Neural crest cell (in vitro differentiated cells): ENCODE measurements at regions not wholly inside any gene's neighbourhood (a gene's known extent, or its start where the extent isn't known, plus 50 kb on each side); places are given as distances from the start of the nearest gene placed in this dataset.

Experiments
- DNase-seq: peaks from one replicate; pipeline ENCODE4 v3.0.0; 2021; ENCODE audit warnings: low read depth, mixed read lengths, low spot score
- H3K27ac Mint-ChIP-seq: one replicate; pipeline ENCODE4 v1.8.0; 2021; ENCODE audit warnings: mild to moderate bottlenecking, mixed read lengths; ENCODE audit not compliant: unreplicated experiment
- H3K27me3 Mint-ChIP-seq: 2 replicates; pipeline ENCODE4 v1.8.0; 2021; ENCODE audit warnings: low read depth, mild to moderate bottlenecking, mixed read lengths
- H3K36me3 Mint-ChIP-seq: 2 replicates; pipeline ENCODE4 v1.8.0; 2021; ENCODE audit warnings: low read depth, mild to moderate bottlenecking, mixed read lengths
- H3K4me1 Mint-ChIP-seq: 2 replicates; pipeline ENCODE4 v1.8.0; 2021; ENCODE audit warnings: mixed read lengths
- H3K4me3 Mint-ChIP-seq: one replicate; pipeline ENCODE4 v1.8.0; 2021; ENCODE audit warnings: mild to moderate bottlenecking, mixed read lengths
- H3K9me3 Mint-ChIP-seq: 2 replicates; pipeline ENCODE4 v1.8.0; 2021; ENCODE audit warnings: mixed read lengths
- CTCF ChIP-seq: fragments of 200-600 bp; sonication (generic); conservative IDR thresholded peaks from 2 replicates; pipeline ENCODE4 v1.5.0; 2021; ENCODE audit warnings: antibody characterized with exemption, mild to moderate bottlenecking

DNA sequence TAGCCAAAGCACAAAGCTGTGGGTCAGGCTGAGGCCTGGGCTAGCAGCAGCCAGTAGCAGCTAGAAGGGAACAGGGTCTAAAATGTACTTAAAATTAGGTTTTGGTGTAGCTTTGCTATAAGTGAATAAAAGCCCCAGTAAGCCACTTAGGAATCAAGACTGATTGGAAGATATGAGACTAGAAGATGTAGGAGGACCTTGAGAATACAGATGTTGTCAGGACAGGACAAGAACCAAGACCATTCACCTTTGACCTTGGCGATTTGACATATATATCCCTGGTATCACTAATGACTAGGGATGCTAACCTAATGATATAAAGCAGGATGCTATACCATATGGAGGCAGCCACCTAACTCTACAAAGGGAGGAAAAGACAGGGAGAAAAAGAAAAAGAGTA, 238.1 kb downstream of the FBXO8 start:
- no peak for TF ChIP-seq CTCF
- Mint-ChIP-seq H3K4me1 (no peaks in the 10 kb centered on the region), H3K4me3 (no peak overlapping the region), H3K27me3 (peaks cover 9% of the 10 kb centered on the region), H3K9me3 (no peaks in the 10 kb centered on the region), H3K27ac (no peak overlapping the region), H3K36me3 (no peaks in the 10 kb centered on the region)
- no peak for DNase-seq

DNA sequence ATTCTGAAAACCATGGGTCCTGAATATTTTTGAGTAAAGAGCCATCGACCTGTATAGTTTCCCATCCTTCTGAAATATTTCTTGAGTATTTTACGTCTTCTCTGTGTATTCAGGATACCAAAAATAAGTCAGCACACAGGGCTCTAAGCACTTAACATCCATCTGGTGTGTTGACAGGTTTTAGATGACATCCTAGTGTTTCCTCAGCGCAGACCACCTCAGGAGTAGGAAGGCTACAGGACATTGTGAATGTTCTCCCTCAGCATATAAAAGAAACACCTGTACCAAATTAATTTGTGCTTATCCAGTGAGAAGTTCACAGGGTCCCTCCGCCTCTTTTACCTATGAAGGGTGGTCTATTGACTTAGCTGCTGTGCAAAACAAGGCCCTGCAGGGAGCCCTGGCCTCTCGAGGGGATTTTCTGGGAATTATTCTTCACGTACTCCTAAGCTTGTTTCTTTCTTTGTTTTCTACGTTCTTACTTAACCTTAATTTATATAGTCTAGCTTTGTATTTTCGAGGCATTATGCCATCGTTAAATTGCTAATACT, 241.8 kb downstream of the FBXO8 start:
- TF ChIP-seq CTCF = no peak
- no peak for DNase-seq
- Mint-ChIP-seq H3K27me3 (peaks cover 10% of the 10 kb centered on the region), H3K4me1 (no peaks in the 10 kb centered on the region), H3K27ac (no peak overlapping the region), H3K4me3 (no peak overlapping the region), H3K36me3 (no peaks in the 10 kb centered on the region), H3K9me3 (no peaks in the 10 kb centered on the region)

DNA sequence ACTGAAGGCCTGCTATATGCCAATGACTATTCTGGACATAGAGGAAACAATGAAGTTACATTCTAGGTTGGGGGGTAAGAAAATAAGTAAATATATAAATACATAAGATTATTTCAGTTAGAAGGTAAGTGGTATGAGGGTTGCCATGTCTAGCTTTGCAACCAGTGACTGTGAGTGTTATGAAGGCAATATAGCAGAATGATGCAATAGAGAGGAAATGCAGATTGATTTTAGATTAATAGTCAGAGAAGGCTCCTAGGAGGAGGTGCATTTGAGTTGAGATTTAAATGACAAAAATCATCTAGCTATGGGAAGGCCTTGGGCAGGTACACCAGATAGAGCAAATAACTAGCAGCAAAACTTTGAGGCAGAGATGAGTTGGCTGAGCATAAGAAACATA, 243.2 kb downstream of the FBXO8 start:
- TF ChIP-seq CTCF = no peak
- no peak for DNase-seq
- H3K4me3 Mint-ChIP-seq = no peak overlapping the region
- H3K27me3 Mint-ChIP-seq = peaks cover 13% of the 10 kb centered on the region
- H3K36me3 Mint-ChIP-seq = no peaks in the 10 kb centered on the region
- H3K4me1 Mint-ChIP-seq = no peaks in the 10 kb centered on the region
- no peaks in the 10 kb centered on the region for H3K9me3 Mint-ChIP-seq
- H3K27ac Mint-ChIP-seq = no peak overlapping the region

DNA sequence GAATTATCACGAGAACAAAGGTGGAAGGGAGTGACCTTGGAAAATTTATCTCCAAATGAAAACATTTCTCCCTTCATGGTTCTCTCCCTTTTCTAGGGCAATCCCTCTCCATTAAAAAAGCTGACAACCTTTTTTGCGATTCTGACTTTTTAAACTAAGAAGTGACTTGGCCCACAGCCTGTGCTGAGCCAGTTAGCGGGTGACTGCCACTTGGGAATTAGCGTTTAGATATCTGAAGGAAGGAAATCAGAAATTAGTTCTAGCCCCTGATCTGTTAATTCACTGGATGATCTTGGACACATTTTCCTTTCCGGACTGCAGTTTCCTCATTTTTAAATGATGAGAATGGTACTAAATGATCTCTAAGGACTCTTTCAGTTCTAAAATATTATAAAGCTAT, 245.0 kb downstream of the FBXO8 start:
- Mint-ChIP-seq H3K27ac (no peak overlapping the region), H3K9me3 (no peaks in the 10 kb centered on the region), H3K4me3 (no peak overlapping the region), H3K4me1 (no peaks in the 10 kb centered on the region), H3K27me3 (peaks cover 19% of the 10 kb centered on the region), H3K36me3 (no peaks in the 10 kb centered on the region)
- TF ChIP-seq CTCF = no peak
- no peak for DNase-seq

- no peaks in the 10 kb centered on the region for H3K36me3 Mint-ChIP-seq
- no peak overlapping the region for H3K4me3 Mint-ChIP-seq
- H3K4me1 Mint-ChIP-seq = no peaks in the 10 kb centered on the region
- no peaks in the 10 kb centered on the region for H3K9me3 Mint-ChIP-seq
- TF ChIP-seq CTCF = no peak
- H3K27me3 Mint-ChIP-seq = peaks cover 16% of the 10 kb centered on the region
- no peak overlapping the region for H3K27ac Mint-ChIP-seq
- no peak for DNase-seq
Observed at GRCh38 chr4:174037631-174038030, 245.8 kb downstream of the FBXO8 start.

- Mint-ChIP-seq H3K9me3 (no peaks in the 10 kb centered on the region), H3K27me3 (peaks cover 20% of the 10 kb centered on the region), H3K4me3 (no peak overlapping the region), H3K27ac (no peak overlapping the region), H3K4me1 (no peaks in the 10 kb centered on the region), H3K36me3 (no peaks in the 10 kb centered on the region)
- no peak for DNase-seq
- no peak for TF ChIP-seq CTCF
Observed at GRCh38 chr4:174037049-174037448, 246.4 kb downstream of the FBXO8 start.
